Ecto neural progenitor cell (in vitro differentiated cells): ENCODE measurements at regions not wholly inside any gene's neighbourhood (a gene's known extent, or its start where the extent isn't known, plus 50 kb on each side); places are given as distances from the start of the nearest gene placed in this dataset.

Source experiments
- DNase-seq: peaks from one replicate; pipeline ENCODE4 v3.0.0-alpha.2; 2018; ENCODE audit warnings: low spot score

GRCh38 chr7:98565103-98565502, 52.0 kb upstream of the NPTX2 start:
- no peak for DNase-seq

DNA sequence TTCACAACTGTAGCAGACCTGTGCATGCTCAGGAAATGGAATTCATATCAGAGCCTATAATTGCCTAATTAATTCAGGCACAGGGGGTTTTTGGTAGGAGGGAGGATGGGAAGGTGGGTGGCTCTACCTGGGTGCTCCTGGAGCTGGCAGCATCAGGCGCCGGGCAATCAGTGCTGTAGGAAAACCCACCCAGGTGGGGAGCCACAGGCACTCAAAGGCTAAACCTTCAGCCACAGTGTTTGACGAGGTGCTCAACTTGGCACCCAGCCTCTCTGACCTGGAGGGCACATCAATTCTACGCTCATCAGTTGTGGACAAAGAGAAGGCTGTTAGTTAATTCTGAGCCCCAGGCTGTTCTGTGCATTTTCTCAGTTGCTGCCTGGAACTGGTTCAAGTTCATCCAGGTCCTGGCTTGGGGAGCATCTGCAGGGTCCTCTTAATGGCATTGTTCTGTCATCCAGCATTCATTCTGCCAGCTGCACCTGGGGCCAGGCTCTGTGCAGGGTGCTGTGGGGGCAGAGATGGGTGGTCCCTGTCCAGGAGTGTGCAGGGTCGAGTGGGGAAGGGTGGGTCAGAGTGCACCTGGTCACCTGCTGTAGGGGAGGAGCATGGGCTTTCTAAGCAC, 54.1 kb upstream of the NPTX2 start:
- no peak for DNase-seq

DNA sequence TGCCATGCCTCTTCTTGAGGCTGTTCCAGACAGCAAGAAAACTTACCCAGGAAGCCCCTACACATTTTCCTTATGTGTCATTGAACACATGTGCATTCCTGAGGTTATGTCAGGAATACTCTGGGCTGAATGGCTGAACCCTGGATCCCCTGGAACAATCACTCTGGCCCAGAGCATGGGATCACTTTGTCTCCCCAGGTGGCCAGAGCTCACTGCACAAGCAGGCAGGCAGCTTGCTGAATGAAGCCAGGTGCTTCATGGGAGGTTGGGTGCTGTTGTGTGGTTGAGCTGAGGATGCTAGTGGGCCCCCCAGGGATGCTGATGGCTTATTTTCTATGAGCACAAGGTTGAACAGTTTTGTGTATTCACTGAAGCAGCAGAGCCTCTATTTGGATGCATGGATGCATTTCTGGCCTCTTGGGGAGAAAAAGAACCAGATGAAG, 54.7 kb upstream of the NPTX2 start:
- DNase-seq = no peak

GRCh38 chr7:98559958-98560357, 57.1 kb upstream of the NPTX2 start:
- DNase-seq = no peak

- no peak for DNase-seq
Observed at GRCh38 chr7:98559219-98559618, 57.9 kb upstream of the NPTX2 start.

GRCh38 chr7:98557538-98558031, 59.5 kb upstream of the NPTX2 start:
- no peak for DNase-seq

GRCh38 chr7:98556288-98556687, 60.8 kb upstream of the NPTX2 start:
- no peak for DNase-seq

DNA sequence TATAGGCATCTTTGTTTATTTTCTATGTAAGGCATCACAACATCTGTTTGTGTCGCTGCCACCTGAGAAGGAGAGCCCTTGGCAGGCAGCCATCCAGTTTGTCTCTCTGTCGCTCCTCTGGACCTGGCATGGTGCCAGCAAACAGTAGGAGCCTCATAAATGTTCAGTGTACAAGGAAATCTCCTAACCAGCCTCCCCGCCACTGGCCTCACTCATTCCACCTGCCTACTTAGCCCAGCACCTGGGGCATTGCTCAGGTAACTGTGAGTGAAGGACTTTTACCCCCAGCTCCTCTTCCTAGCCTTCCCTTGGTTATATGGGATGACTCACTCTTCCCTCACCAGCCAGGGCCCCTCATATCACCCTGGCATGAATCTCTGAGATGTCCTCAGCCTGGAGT, 61.7 kb upstream of the NPTX2 start:
- DNase-seq = no peak

DNA sequence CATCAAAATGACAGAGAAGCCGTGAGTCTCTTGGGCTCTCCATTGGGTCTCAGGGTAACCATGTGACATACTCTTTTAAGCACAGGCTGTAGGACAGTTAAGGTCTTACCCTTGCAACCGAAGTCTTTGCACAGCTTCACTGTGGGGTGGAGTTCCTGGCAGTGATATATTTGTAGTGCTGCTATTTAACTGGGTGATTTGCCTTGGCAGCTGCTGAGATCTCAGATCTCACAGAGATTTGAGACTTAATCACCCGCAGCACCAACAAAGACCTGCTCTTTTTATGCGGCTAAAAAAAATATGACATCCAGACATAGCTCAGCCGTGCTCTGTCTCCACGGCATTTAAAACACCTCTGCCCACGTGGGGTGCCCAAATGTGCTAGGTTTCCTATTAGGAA, 63.4 kb upstream of the NPTX2 start:
- DNase-seq = no peak

- no peak for DNase-seq
Observed at GRCh38 chr7:98551611-98552273, 65.3 kb upstream of the NPTX2 start.

DNA sequence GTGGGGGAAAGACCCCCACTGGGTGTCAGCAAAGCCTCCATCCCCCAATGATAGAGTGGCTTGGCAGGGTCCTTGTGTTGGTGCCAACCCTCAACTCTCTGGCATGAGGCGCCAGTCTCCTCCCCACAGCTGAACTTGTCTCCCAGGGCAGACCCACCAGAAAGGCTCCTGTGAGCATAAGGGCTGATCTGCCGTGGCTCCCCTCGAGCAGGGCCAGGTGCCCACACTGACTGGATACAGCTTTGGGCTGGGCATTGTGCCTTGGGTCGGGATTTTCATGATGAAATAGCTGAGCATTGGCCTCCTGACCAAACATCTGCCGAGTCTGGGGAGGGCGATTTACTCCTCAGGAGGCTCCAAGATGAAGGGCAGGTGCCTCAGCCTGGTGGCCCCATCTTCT, 68.1 kb upstream of the NPTX2 start:
- no peak for DNase-seq

DNA sequence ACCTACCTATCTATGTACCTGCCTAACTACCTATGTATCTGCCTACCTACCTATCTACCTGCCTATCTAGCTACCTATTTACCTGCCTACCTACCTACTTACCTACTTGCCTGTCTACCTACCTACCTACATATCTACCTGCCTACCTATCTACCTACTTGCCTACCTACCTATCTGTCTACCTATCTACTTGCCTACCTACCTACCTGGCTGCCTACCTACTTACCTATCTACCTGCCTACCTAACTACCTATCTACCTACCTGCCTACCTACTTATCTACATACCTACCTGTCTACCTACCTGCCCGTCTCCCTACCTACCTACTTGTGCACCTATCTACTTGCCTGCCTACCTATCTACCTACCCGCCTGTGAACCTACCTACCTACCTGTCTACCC, 68.7 kb upstream of the NPTX2 start:
- no peak for DNase-seq

- no peak for DNase-seq
Observed at GRCh38 chr7:98541101-98541500, 76.0 kb upstream of the NPTX2 start.

DNA sequence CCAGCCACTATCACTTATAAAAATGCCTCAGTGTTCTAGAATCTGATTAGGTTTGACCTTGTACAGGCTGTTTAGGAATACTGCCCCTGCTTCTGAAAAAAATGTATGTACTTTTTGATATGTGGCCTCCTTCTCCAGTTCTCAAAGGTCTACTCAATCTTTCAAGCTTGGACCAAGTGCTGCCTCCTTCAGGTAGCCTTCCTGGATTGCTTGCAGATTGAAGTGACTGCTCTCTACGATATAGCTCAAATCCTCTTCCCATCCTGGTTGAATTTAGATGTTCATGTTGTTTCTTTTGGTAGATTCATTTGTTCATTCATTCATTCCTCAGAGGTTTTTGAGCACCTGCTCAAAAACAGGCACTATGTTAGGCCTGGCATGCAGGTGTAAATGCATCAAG, 77.2 kb upstream of the NPTX2 start:
- DNase-seq = no peak

DNA sequence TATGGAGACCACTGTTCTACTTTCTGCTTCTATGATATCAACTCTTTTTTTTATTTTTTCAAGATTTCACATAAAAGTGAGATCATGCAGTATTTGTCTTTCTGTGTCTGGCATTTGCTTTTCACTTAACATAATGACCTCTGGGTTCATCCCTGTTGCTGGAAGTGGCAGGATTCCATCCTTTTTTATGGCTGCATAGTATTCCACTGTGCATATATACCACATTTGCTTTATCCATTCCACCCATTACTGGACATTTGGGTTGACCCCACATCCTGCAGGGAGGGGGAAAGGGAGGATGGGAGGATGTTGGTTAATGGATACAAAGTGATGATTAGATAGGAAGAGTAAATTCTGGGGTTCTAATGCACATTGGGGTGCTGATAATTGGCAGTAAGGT, 80.3 kb upstream of the NPTX2 start:
- no peak for DNase-seq

GRCh38 chr7:98534493-98534892, 82.6 kb upstream of the NPTX2 start:
- DNase-seq = no peak

DNA sequence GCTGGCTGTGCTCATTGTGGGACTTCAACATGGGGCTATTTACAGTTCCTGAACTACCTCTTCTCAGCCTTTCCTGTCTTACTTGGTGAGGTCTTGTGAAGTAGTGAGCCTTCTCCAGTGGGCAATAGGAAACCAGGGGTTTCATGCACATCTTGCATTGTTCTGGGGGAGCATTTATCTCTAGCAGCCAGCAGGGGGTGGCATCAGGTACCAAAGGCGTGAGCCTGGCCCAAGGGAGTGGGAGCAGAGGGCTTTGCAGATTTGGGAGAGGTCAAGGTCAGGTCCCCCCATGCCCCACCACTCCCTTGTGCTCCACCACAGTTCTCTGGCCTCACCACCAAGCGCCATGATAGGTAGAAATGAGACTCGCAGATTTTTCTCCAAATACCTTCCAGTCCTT, 85.4 kb upstream of the NPTX2 start:
- no peak for DNase-seq

- DNase-seq = no peak
Observed at GRCh38 chr7:98528079-98528478, 89.0 kb upstream of the NPTX2 start.

DNA sequence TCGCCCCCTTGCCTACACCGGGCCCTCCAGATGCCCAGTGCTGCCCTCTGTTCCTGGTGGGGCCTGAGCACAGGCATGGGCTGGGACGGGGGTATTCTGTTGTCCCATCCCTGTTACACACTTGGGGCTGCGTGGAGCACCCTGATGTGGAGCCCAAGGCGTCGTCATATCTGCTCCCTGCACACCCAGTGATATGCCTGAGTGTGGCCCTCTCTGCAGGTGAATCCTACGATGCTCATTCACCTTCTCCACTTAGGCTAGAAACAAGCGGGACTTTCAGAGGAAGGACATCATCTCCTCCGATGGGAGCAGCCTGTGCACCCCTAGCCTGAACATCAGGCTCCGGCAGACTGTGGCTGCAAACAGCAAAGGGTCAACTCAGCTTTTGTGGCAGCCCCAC, 91.0 kb upstream of the NPTX2 start:
- DNase-seq = no peak

DNA sequence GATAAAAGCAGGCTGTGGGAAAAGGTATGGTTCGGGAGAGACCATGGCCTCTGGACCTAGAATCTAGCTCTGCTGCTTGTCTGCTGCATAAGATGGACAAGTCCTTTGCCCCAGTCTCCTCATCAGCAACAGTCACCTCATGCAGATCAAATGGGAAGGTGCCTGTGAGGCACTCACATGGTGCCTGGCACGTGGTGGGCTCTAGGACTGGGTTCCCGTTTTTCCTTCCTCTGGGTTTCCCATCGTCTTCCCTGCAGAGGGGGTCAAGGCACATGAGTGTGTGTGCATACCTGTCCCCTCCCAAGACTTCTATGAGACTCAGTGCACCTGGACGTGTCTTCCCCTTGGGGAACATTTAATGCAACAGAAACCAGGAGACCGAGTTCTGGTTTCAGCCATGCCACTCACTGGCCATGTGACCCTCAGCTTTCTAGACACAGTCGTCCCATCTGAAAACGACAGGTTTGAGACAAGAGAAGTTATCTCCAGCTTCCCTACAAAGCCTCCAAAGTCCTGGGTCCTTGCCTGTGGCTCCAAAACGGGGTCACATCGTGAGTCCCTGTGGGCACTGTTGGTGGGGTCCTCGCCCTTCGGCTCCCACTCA, 95.9 kb upstream of the NPTX2 start:
- no peak for DNase-seq

DNA sequence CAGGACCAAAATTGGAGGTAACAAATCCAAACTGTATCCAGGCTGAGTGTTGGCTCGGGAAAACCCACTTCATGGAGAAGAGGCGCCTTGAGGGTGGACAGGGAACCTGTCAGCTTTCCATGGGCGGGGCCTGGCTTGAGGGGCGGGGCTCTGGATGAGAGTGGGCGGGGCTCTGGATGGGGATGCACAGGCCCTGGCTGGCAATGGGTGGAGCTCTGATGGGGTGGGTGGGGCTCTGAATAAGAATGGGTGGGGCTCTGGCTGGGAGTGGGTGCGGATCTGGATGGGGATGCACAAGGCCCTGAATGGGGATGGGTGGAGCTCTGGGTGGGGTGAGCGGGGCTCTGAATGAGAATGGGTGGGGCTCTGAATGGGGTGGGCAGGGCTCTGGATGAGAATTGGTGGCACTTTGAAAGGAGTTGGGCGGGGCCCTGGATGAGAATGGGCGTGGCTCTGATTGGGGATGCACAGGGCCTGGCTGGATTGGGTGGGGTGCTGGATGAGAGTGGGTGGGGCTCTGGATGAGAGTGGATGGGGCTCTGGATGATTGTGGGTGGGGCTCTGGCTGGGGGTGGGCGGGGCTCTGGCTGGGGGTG, 96.6 kb upstream of the NPTX2 start:
- no peak for DNase-seq

DNA sequence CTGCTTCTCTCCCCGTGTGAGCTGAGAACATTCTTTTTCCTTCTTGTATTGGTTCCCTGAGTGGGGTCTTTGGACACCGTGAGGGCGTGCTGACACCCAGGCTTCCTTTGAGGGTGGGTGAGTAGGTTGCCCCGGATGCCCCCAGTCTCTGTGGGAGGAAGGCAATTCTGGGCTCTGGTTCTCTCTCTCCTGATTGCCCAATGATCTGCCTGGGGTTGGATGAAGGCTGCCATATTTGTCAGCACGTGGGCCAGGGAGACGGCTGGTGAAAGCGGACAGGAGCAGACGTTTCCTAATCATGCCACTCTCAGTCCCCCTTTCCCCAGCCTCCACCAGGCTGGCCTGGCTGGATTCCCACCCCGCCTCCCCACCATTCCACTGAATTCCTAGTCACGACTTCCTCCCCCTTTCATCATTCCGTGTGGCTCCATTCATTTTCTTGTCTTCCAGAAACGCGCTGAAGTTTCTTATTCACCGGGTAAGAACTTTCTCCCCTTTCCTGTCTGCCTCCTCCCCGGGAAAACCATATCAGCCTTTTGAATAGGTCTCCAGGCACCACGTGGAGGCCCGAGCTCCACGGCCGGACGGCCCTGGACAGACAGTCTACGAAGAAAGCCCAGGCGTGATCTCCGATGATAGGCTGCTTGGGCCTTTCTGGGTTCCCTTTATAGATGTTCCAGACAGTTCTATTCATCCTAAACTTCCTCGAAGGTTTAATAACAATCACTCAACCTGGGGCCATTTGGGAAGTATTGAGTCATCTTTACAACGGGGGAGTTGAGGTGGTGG, 98.7 kb upstream of the NPTX2 start:
- DNase-seq = no peak
